DMS 273 treated with DMSO at 0.1 percent for 48 hours (cell line): ENCODE measurements at regions not wholly inside any gene's neighbourhood (a gene's known extent, or its start where the extent isn't known, plus 50 kb on each side); places are given as distances from the start of the nearest gene placed in this dataset.

Experiments
- DNase-seq: peaks from one replicate; lab custom pipeline; 2025; lab: John Stamatoyannopoulos, UW

- DNase-seq, result no peak
Measured at GRCh38 chr4:96677499-96677898, 837.6 kb downstream of the PDHA2 start.

- no peak for DNase-seq
Measured at GRCh38 chr4:96681218-96681617, 841.3 kb downstream of the PDHA2 start.

- DNase-seq, result no peak
Measured at GRCh38 chr4:96685691-96686090, 845.8 kb downstream of the PDHA2 start.

- DNase-seq, result no peak
Measured at GRCh38 chr4:96691521-96691920, 851.6 kb downstream of the PDHA2 start.

GRCh38 chr4:96698831-96699230 is 858.9 kb downstream of the PDHA2 start:
- DNase-seq, result no peak

- no peak for DNase-seq
Measured at GRCh38 chr4:96703265-96703664, 863.4 kb downstream of the PDHA2 start.

GRCh38 chr4:96708766-96709165 is 868.9 kb downstream of the PDHA2 start:
- DNase-seq, result no peak

- DNase-seq, result no peak
Measured at GRCh38 chr4:96713271-96713850, 873.5 kb downstream of the PDHA2 start.

GRCh38 chr4:96729641-96730040 is 889.7 kb downstream of the PDHA2 start:
- no peak for DNase-seq

- DNase-seq, result no peak
Measured at GRCh38 chr4:96730432-96730831, 890.5 kb downstream of the PDHA2 start.

- peak; percentile 19 for DNase-seq
Measured at GRCh38 chr4:96736352-96736889, 896.5 kb downstream of the PDHA2 start.

GRCh38 chr4:96739101-96739500 is 899.2 kb downstream of the PDHA2 start:
- no peak for DNase-seq

- no peak for DNase-seq
Measured at GRCh38 chr4:96742332-96743014, 902.6 kb downstream of the PDHA2 start.

- DNase-seq, result no peak
Measured at GRCh38 chr4:96744676-96745075, 904.8 kb downstream of the PDHA2 start.

- no peak for DNase-seq
Measured at GRCh38 chr4:96753216-96753615, 913.3 kb downstream of the PDHA2 start.

- no peak for DNase-seq
Measured at GRCh38 chr4:96755569-96756484, 915.9 kb downstream of the PDHA2 start.

- no peak for DNase-seq
Measured at GRCh38 chr4:96756584-96756983, 916.7 kb downstream of the PDHA2 start.

- no peak for DNase-seq
Measured at GRCh38 chr4:96763546-96763945, 923.7 kb downstream of the PDHA2 start.

- DNase-seq, result no peak
Measured at GRCh38 chr4:96766359-96766758, 926.5 kb downstream of the PDHA2 start.

GRCh38 chr4:96767815-96768480 is 928.1 kb downstream of the PDHA2 start:
- no peak for DNase-seq

GRCh38 chr4:96775501-96775900 is 935.6 kb downstream of the PDHA2 start:
- no peak for DNase-seq

- no peak for DNase-seq
Measured at GRCh38 chr4:96776920-96777527, 937.1 kb downstream of the PDHA2 start.
